Panc1 (cell line): ENCODE measurements at regions not wholly inside any gene's neighbourhood (a gene's known extent, or its start where the extent isn't known, plus 50 kb on each side); places are given as distances from the start of the nearest gene placed in this dataset.

Experiments used
- ATAC-seq: fragments of 200-7000 bp; cut with Tn5 transposase; 2 replicates; pipeline ENCODE4 v1.9.1; 2020; ENCODE audit warnings: mild to moderate bottlenecking, moderate library complexity
- BruUV-seq: library from RNA; stranded (reverse); fragments of 400-500 nt; replicated peaks from 2 replicates; lab custom pipeline; 2021; lab: Mats Ljungman, UMichigan
- CTCF ChIA-PET: fragments of 300-600 bp; sonication (Branson Sonifier 250); formaldehyde crosslinking; loops from one replicate; lab custom pipeline; 2022; ENCODE audit warnings: antibody characterized with exemption; lab: Charles Lee
- POLR2A ChIA-PET: fragments of 300-600 bp; sonication (Branson Sonifier 250); formaldehyde crosslinking; loops from one replicate; lab custom pipeline; 2022; ENCODE audit warnings: antibody characterized with exemption; lab: Charles Lee
- DNase-seq: peaks from one replicate; pipeline ENCODE4 v3.0.0-alpha.2; 2010; ENCODE audit warnings: low read depth, low spot score
- H3K27ac ChIP-seq: 2 replicates; pipeline ENCODE4 v1.5.1; 2011; ENCODE audit warnings: mild to moderate bottlenecking, low read length, inconsistent platforms
- H3K27me3 ChIP-seq: fragments of 200-500 bp; sonication (Bioruptor generic); 2 replicates; pipeline ENCODE4 v1.6.0; 2014; ENCODE audit warnings: low read length, inconsistent platforms; ENCODE audit not compliant: control insufficient read depth, insufficient read depth
- H3K36me3 ChIP-seq: fragments of 200-500 bp; sonication (Bioruptor generic); 2 replicates; pipeline ENCODE4 v1.5.1; 2014; ENCODE audit warnings: inconsistent platforms, mild to moderate bottlenecking, low read length, moderate library complexity; ENCODE audit not compliant: control insufficient read depth, insufficient read depth
- H3K4me1 ChIP-seq: 2 replicates; pipeline ENCODE4 v1.5.1; 2011; ENCODE audit warnings: inconsistent platforms, mild to moderate bottlenecking, low read length, moderate library complexity; ENCODE audit not compliant: control insufficient read depth, insufficient read depth
- H3K4me3 ChIP-seq, 2 experiments: 2 replicates each; pipeline ENCODE4 v1.5.1; 2011 to 2012; ENCODE audit warnings: low read depth in 2 of 2, low read length in 2 of 2, mild to moderate bottlenecking in 2 of 2, inconsistent platforms in 1 of 2, moderate library complexity in 1 of 2
- H3K9me3 ChIP-seq: fragments of 200-500 bp; sonication (Bioruptor generic); 2 replicates; pipeline ENCODE4 v1.5.1; 2014; ENCODE audit warnings: low read depth, mild to moderate bottlenecking, inconsistent platforms, low read length, moderate library complexity; ENCODE audit not compliant: control insufficient read depth, insufficient read depth
- POLR2AphosphoS5 ChIP-seq: IDR thresholded peaks from 2 replicates; pipeline ENCODE4 v1.6.1; 2012; ENCODE audit warnings: mild to moderate bottlenecking, low read depth, low read length, moderate library complexity
- SIN3A ChIP-seq: IDR thresholded peaks from 2 replicates; pipeline ENCODE4 v1.6.1; 2012; ENCODE audit warnings: low read depth, mild to moderate bottlenecking, low read length, moderate library complexity, borderline replicate concordance; ENCODE audit not compliant: insufficient read depth
- TCF7L2 ChIP-seq: IDR thresholded peaks from 2 replicates; pipeline ENCODE4 v1.6.1; 2011; ENCODE audit warnings: mild to moderate bottlenecking, low read depth, low read length, inconsistent platforms
- in situ Hi-C: cut with HindIII; loops from 2 replicates; pipeline ENCODE4 v1.10.0; 2016; ENCODE audit warnings: low sequenced_read_pairs, low pct_unique_long_range_greater_than_20kb
- intact Hi-C: fragments of 100-400 bp; cut with micrococcal nuclease; formaldehyde crosslinking; loops from one replicate; pipeline ENCODE4 v1.10.0; 2022; ENCODE audit not compliant: unreplicated experiment
- TF ChIP-seq, protein P1 (sequence below), 2 experiments: IDR thresholded peaks; 2 replicates each; pipeline ENCODE4 v1.6.1; 2011 to 2012; ENCODE audit warnings: low read depth in 2 of 2, control low read depth in 1 of 2, low read length in 1 of 2, mild to moderate bottlenecking in 1 of 2, moderate library complexity in 1 of 2; ENCODE audit not compliant: insufficient read depth in 1 of 2
- TF ChIP-seq, protein P2 (sequence below): fragments of 450-650 bp; IDR thresholded peaks from 2 replicates; pipeline ENCODE4 v1.5.1; 2017; ENCODE audit warnings: mild to moderate bottlenecking

DNA sequence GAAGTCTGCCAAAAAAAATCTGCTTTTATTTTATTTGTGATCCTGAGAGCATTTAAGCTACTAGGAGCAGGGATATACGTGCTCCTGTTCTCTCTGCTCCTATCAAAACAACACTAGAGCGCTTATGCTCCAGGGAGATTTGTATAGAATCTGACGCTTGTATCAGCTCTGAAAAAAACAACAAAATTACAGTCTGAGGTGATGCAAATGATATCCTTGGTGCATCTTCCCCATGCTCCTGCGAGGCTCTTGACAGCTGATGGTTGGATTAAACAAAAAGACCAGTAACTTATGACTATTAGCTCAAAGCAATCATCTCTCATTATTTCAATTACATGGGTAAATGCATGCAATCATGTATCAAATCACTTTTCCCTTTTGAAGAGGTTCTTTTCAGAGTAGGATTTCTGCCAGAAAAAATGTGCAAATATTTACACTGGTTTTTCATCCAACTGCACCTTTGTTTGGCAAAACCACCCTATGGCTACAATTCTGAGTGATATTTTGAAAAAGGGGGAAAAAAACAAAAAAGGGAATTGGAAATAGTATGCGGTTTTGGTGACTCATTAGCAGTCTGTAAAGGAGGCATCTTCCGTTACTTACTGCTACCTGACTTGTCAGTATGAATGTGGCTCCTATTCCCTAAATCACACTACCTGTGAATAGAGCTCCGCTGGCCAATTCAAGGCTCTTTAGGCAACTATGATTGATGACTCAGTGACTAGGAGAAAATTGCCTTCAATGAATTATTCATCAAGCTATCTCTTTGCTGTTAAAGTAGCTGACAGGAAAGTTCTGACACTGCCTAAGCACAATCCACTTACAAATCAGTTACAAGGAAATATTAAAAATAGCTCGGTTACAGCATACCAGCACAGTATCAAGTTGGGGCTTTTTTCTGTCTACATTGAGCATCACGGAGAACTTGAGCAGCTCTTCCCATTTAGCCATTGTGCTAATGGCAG lies 450.0 kb downstream of the FOXG1 start:
- H3K27me3 ChIP-seq = no peaks in the 10 kb centered on the region
- ChIA-PET CTCF (no interaction called here), POLR2A (no interaction called here)
- no peak for TF ChIP-seq SIN3A
- no peak for TF ChIP-seq POLR2AphosphoS5
- TF ChIP-seq TCF7L2 = no peak
- TF ChIP-seq, protein P1, sequence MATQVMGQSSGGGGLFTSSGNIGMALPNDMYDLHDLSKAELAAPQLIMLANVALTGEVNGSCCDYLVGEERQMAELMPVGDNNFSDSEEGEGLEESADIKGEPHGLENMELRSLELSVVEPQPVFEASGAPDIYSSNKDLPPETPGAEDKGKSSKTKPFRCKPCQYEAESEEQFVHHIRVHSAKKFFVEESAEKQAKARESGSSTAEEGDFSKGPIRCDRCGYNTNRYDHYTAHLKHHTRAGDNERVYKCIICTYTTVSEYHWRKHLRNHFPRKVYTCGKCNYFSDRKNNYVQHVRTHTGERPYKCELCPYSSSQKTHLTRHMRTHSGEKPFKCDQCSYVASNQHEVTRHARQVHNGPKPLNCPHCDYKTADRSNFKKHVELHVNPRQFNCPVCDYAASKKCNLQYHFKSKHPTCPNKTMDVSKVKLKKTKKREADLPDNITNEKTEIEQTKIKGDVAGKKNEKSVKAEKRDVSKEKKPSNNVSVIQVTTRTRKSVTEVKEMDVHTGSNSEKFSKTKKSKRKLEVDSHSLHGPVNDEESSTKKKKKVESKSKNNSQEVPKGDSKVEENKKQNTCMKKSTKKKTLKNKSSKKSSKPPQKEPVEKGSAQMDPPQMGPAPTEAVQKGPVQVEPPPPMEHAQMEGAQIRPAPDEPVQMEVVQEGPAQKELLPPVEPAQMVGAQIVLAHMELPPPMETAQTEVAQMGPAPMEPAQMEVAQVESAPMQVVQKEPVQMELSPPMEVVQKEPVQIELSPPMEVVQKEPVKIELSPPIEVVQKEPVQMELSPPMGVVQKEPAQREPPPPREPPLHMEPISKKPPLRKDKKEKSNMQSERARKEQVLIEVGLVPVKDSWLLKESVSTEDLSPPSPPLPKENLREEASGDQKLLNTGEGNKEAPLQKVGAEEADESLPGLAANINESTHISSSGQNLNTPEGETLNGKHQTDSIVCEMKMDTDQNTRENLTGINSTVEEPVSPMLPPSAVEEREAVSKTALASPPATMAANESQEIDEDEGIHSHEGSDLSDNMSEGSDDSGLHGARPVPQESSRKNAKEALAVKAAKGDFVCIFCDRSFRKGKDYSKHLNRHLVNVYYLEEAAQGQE (IDR thresholded peaks at IDR 0.05; ENCODE audit: insufficient read depth in 1 of 2, low read depth in 2 of 2, low read length in 1 of 2) = no peak
- TF ChIP-seq, protein P2, sequence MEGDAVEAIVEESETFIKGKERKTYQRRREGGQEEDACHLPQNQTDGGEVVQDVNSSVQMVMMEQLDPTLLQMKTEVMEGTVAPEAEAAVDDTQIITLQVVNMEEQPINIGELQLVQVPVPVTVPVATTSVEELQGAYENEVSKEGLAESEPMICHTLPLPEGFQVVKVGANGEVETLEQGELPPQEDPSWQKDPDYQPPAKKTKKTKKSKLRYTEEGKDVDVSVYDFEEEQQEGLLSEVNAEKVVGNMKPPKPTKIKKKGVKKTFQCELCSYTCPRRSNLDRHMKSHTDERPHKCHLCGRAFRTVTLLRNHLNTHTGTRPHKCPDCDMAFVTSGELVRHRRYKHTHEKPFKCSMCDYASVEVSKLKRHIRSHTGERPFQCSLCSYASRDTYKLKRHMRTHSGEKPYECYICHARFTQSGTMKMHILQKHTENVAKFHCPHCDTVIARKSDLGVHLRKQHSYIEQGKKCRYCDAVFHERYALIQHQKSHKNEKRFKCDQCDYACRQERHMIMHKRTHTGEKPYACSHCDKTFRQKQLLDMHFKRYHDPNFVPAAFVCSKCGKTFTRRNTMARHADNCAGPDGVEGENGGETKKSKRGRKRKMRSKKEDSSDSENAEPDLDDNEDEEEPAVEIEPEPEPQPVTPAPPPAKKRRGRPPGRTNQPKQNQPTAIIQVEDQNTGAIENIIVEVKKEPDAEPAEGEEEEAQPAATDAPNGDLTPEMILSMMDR = no peak
- H3K36me3 ChIP-seq = no peaks in the 10 kb centered on the region
- DNase-seq (no peak), ATAC-seq (no peak)
- no peaks in the 10 kb centered on the region for H3K4me1 ChIP-seq
- H3K9me3 ChIP-seq = no peaks in the 10 kb centered on the region
- BruUV-seq = no TSS peak
- intact Hi-C loops = no loop called here
- no peak overlapping the region for H3K27ac ChIP-seq
- in situ Hi-C loops = no loop called here
- no peak overlapping the region for H3K4me3 ChIP-seq

DNA sequence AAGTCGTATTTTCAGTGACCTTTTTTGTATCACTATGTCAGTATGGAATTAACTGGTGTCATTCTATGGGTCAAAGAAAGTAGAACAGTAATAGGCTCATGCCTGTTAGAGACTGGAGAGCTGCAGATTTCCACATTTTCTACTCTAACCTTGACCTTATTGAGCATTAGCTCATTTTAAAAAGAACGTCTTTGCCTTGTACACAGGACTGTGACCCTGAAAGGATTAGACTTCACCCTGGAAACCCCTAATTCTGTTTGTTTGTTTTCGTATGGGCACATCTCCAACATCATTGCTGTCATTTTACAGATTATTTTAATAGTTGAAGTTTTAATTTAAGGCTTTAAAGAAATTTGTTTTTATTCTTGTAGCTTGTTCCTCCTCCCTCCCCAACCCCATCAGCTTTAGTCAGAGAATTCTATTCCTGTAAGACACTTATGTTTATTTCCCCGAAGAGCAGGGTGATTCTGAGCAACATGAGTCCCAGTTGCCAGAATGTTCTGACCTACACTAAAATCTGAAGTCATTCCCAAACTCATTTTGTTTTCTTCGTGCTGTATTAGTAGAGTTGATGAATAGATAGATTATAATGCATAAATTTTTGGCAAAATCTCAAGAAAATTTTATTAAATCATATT lies 451.3 kb downstream of the FOXG1 start:
- Histone ChIP-seq H3K27me3 (no peaks in the 10 kb centered on the region), H3K9me3 (no peaks in the 10 kb centered on the region), H3K27ac (no peak overlapping the region), H3K4me1 (no peaks in the 10 kb centered on the region), H3K36me3 (no peaks in the 10 kb centered on the region), H3K4me3 (no peak overlapping the region)
- BruUV-seq = no TSS peak
- in situ Hi-C loops (no loop called here), intact Hi-C loops (no loop called here)
- TF ChIP-seq, protein P2 = no peak
- TF ChIP-seq POLR2AphosphoS5 (no peak), SIN3A (no peak), TCF7L2 (no peak)
- TF ChIP-seq, protein P1 (IDR thresholded peaks at IDR 0.05; ENCODE audit: insufficient read depth in 1 of 2, low read depth in 2 of 2, low read length in 1 of 2) = no peak
- ChIA-PET CTCF (no interaction called here), POLR2A (no interaction called here)
- ATAC-seq (no peak), DNase-seq (no peak)
